GM23338 (cell line): ENCODE measurements at regions not wholly inside any gene's neighbourhood (a gene's known extent, or its start where the extent isn't known, plus 50 kb on each side); places are given as distances from the start of the nearest gene placed in this dataset.

Experiments used
- CREB1 ChIP-seq: fragments of 250-450 bp; sonication (Bioruptor Pico); IDR thresholded peaks from 2 replicates; pipeline ENCODE4 v1.5.0; 2020; ENCODE audit warnings: low read depth, mild to moderate bottlenecking, moderate library complexity
- EZH2 ChIP-seq: fragments of 200-600 bp; sonication (generic); IDR thresholded peaks from one replicate; pipeline ENCODE4 v1.8.0; 2017; ENCODE audit warnings: antibody characterized with exemption, mild to moderate bottlenecking, low read depth; ENCODE audit not compliant: unreplicated experiment
- EZH2phosphoT487 ChIP-seq: fragments of 200-600 bp; sonication (generic); IDR thresholded peaks from one replicate; pipeline ENCODE4 v1.8.1; 2018; ENCODE audit warnings: antibody characterized with exemption; ENCODE audit not compliant: unreplicated experiment
- JUNB ChIP-seq: IDR thresholded peaks from one replicate; pipeline ENCODE4 v1.6.1; 2016; ENCODE audit warnings: antibody characterized with exemption; ENCODE audit not compliant: unreplicated experiment
- POLR2AphosphoS5 ChIP-seq: IDR thresholded peaks from 2 replicates; pipeline ENCODE4 v1.6.1; 2016; ENCODE audit warnings: antibody characterized with exemption, low read depth
- STAT1 ChIP-seq: IDR thresholded peaks from one replicate; pipeline ENCODE4 v1.6.1; 2016; ENCODE audit warnings: antibody characterized with exemption; ENCODE audit not compliant: unreplicated experiment
- ZNF114 ChIP-seq: fragments of 250-450 bp; sonication (Bioruptor Pico); IDR thresholded peaks from 2 replicates; pipeline ENCODE4 v1.5.0; 2020; ENCODE audit warnings: mild to moderate bottlenecking, moderate library complexity
- TF ChIP-seq, protein P1 (sequence below), 2 experiments: fragments of 200-600 bp in 1 of 2; sonication (generic) in 1 of 2; conservative IDR thresholded peaks; 2 replicates each; pipeline versions ENCODE4 v1.5.1 to v1.6.1; 2016 to 2017; ENCODE audit warnings: antibody characterized with exemption in 2 of 2, low read depth in 2 of 2, mild to moderate bottlenecking in 2 of 2, moderate library complexity in 1 of 2
- TF ChIP-seq, protein P2 (sequence below): IDR thresholded peaks from one replicate; pipeline ENCODE4 v1.6.1; 2018; ENCODE audit warnings: antibody characterized with exemption; ENCODE audit not compliant: unreplicated experiment

DNA sequence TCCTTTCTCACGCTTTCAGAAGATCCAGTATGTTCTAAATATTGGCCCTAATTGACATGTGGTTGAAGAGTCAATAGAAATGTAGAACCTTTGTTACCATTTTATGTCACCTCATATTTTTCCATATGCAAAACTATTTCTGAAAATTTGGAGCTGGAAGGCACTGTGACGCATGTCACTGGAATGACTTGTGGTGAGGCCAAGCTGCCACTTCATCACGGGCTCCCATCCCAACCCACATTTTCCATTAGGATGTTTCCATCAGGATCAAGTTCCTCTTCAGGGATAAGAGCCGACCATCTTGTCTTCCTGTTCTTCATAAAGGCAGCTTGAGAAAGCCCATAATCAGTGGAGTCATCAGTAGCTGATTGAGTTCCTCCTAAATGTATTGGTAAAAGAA, 1241.7 kb downstream of the GATA3 start:
- TF ChIP-seq, protein P1, sequence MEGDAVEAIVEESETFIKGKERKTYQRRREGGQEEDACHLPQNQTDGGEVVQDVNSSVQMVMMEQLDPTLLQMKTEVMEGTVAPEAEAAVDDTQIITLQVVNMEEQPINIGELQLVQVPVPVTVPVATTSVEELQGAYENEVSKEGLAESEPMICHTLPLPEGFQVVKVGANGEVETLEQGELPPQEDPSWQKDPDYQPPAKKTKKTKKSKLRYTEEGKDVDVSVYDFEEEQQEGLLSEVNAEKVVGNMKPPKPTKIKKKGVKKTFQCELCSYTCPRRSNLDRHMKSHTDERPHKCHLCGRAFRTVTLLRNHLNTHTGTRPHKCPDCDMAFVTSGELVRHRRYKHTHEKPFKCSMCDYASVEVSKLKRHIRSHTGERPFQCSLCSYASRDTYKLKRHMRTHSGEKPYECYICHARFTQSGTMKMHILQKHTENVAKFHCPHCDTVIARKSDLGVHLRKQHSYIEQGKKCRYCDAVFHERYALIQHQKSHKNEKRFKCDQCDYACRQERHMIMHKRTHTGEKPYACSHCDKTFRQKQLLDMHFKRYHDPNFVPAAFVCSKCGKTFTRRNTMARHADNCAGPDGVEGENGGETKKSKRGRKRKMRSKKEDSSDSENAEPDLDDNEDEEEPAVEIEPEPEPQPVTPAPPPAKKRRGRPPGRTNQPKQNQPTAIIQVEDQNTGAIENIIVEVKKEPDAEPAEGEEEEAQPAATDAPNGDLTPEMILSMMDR (conservative IDR thresholded peaks at IDR 0.05; ENCODE audit: low read depth in 2 of 2), result no peak
- no peak for TF ChIP-seq POLR2AphosphoS5
- no peak for TF ChIP-seq ZNF114 (CRISPR knock-in tag)
- TF ChIP-seq CREB1 (CRISPR knock-in tag), result no peak
- TF ChIP-seq EZH2, result no peak
- no peak for TF ChIP-seq STAT1
- TF ChIP-seq, protein P2, sequence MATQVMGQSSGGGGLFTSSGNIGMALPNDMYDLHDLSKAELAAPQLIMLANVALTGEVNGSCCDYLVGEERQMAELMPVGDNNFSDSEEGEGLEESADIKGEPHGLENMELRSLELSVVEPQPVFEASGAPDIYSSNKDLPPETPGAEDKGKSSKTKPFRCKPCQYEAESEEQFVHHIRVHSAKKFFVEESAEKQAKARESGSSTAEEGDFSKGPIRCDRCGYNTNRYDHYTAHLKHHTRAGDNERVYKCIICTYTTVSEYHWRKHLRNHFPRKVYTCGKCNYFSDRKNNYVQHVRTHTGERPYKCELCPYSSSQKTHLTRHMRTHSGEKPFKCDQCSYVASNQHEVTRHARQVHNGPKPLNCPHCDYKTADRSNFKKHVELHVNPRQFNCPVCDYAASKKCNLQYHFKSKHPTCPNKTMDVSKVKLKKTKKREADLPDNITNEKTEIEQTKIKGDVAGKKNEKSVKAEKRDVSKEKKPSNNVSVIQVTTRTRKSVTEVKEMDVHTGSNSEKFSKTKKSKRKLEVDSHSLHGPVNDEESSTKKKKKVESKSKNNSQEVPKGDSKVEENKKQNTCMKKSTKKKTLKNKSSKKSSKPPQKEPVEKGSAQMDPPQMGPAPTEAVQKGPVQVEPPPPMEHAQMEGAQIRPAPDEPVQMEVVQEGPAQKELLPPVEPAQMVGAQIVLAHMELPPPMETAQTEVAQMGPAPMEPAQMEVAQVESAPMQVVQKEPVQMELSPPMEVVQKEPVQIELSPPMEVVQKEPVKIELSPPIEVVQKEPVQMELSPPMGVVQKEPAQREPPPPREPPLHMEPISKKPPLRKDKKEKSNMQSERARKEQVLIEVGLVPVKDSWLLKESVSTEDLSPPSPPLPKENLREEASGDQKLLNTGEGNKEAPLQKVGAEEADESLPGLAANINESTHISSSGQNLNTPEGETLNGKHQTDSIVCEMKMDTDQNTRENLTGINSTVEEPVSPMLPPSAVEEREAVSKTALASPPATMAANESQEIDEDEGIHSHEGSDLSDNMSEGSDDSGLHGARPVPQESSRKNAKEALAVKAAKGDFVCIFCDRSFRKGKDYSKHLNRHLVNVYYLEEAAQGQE, result no peak
- TF ChIP-seq EZH2phosphoT487, result no peak
- TF ChIP-seq JUNB, result no peak
